Mesendoderm (in vitro differentiated cells): ENCODE measurements at regions not wholly inside any gene's neighbourhood (a gene's known extent, or its start where the extent isn't known, plus 50 kb on each side); places are given as distances from the start of the nearest gene placed in this dataset.

Experiments
- DNase-seq: peaks from one replicate; pipeline ENCODE4 v3.0.0; 2013
- H2AK5ac ChIP-seq: 2 replicates; pipeline ENCODE4 v1.6.1; 2013; ENCODE audit warnings: low read length, inconsistent platforms
- H2BK120ac ChIP-seq: 2 replicates; pipeline ENCODE4 v1.6.1; 2013; ENCODE audit warnings: low read depth, mild to moderate bottlenecking, low read length, moderate library complexity, mixed read lengths
- H2BK15ac ChIP-seq: replicated peaks from 2 replicates; pipeline ENCODE4 v1.6.1; 2013; ENCODE audit warnings: low read depth, mild to moderate bottlenecking, moderate library complexity
- H2BK5ac ChIP-seq: 2 replicates; pipeline ENCODE4 v1.6.1; 2013; ENCODE audit warnings: low read length, inconsistent platforms
- H3K18ac ChIP-seq: 2 replicates; pipeline ENCODE4 v1.6.1; 2013; ENCODE audit warnings: mild to moderate bottlenecking, low read length, mixed read lengths
- H3K23ac ChIP-seq: one replicate; pipeline ENCODE4 v1.6.1; 2013; ENCODE audit warnings: low read length
- H3K27ac ChIP-seq: 2 replicates; pipeline ENCODE4 v1.5.1; 2013; ENCODE audit warnings: low read depth, mild to moderate bottlenecking, inconsistent platforms, low read length, moderate library complexity
- H3K27me3 ChIP-seq: 2 replicates; pipeline ENCODE4 v1.6.1; 2013; ENCODE audit warnings: low read length, control low read depth, mild to moderate bottlenecking, inconsistent platforms; ENCODE audit not compliant: insufficient read depth, poor library complexity
- H3K36me3 ChIP-seq: 2 replicates; pipeline ENCODE4 v1.6.1; 2013; ENCODE audit warnings: low read length, inconsistent platforms; ENCODE audit not compliant: control insufficient read depth, insufficient read depth
- H3K4ac ChIP-seq: one replicate; pipeline ENCODE4 v1.6.1; 2013; ENCODE audit warnings: low read depth, mild to moderate bottlenecking, low read length, moderate library complexity
- H3K4me1 ChIP-seq: 2 replicates; pipeline ENCODE4 v1.6.1; 2013; ENCODE audit warnings: low read depth, low read length, inconsistent platforms; ENCODE audit not compliant: control insufficient read depth
- H3K4me2 ChIP-seq: 2 replicates; pipeline ENCODE4 v1.6.1; 2013; ENCODE audit warnings: low read length
- H3K4me3 ChIP-seq: 2 replicates; pipeline ENCODE4 v1.5.1; 2013; ENCODE audit warnings: mild to moderate bottlenecking, low read length
- H3K56ac ChIP-seq: one replicate; pipeline ENCODE4 v1.6.1; 2013; ENCODE audit warnings: low read length
- H3K79me1 ChIP-seq: 2 replicates; pipeline ENCODE4 v1.6.1; 2013; ENCODE audit warnings: low read length, inconsistent platforms
- H3K79me2 ChIP-seq: 2 replicates; pipeline ENCODE4 v1.6.1; 2013; ENCODE audit warnings: mild to moderate bottlenecking, low read length; ENCODE audit not compliant: control insufficient read depth, insufficient read depth
- H3K9ac ChIP-seq: 2 replicates; pipeline ENCODE4 v1.6.1; 2013; ENCODE audit warnings: low read length, inconsistent platforms
- H4K5ac ChIP-seq: one replicate; pipeline ENCODE4 v1.6.1; 2013; ENCODE audit warnings: low read length
- H4K8ac ChIP-seq: one replicate; pipeline ENCODE4 v1.6.1; 2013; ENCODE audit warnings: low read depth, mild to moderate bottlenecking, control low read depth, low read length, moderate library complexity
- WGBS: extraction: QIAGEN DNeasy Blood & Tissue Kit; methylation state at CpG from one replicate; pipeline ENCODE4 v1.1.7; 2013; ENCODE audit warnings: low lambda C conversion rate, missing lambda C conversion rate; ENCODE audit not compliant: insufficient coverage; ENCODE audit errors: extremely low coverage; 5-methylcytosine and 5-hydroxymethylcytosine counted together

DNA sequence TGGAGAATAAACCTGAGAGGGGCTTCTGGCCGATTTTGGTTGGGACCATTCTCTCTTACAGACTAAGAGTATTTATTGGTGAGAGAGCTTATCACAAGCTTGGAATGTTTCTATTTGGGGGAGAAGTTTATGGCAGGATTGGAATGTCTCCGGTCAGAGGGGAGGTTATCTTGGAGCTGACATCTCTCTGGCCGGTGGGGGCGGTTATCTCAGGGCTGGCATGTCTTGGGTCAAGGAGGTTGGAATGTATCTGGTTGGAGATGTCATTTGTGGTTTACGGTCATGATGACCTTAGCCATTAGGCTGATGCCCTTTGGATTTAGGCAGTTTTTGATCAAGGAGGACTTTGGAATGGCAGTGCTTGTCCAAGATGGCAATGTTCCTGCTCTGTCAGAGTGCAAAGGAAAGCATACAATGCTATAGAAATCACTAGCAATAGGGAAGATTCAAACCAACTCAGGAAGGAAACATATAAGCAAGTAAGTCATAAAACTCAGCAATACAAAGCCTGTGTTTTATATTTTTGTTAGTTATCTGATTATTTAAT, 362.4 kb upstream of the LRATD1 start:
- no peak overlapping the region for H3K4ac ChIP-seq
- no peak overlapping the region for H2BK15ac ChIP-seq
- no peak overlapping the region for H3K27ac ChIP-seq
- no peak overlapping the region for H2BK120ac ChIP-seq
- H3K56ac ChIP-seq, result no peak overlapping the region
- no peak overlapping the region for H2BK5ac ChIP-seq
- H3K79me2 ChIP-seq, result no peaks in the 10 kb centered on the region
- no peak overlapping the region for H3K9ac ChIP-seq
- no peak overlapping the region for H3K4me2 ChIP-seq
- no peak overlapping the region for H4K5ac ChIP-seq
- no peak overlapping the region for H2AK5ac ChIP-seq
- no peak for DNase-seq
- no peaks in the 10 kb centered on the region for H3K4me1 ChIP-seq
- no peaks in the 10 kb centered on the region for H3K36me3 ChIP-seq
- WGBS, result no CpG with 5 or more reads among the region's 5 CpGs
- no peak overlapping the region for H3K18ac ChIP-seq
- no peaks in the 10 kb centered on the region for H3K27me3 ChIP-seq
- no peak overlapping the region for H3K4me3 ChIP-seq
- H4K8ac ChIP-seq, result no peak overlapping the region
- H3K23ac ChIP-seq, result no peak overlapping the region
- no peaks in the 10 kb centered on the region for H3K79me1 ChIP-seq

- H3K27ac ChIP-seq, result no peak overlapping the region
- H3K27me3 ChIP-seq, result no peaks in the 10 kb centered on the region
- H2AK5ac ChIP-seq, result no peak overlapping the region
- no peak for DNase-seq
- no peaks in the 10 kb centered on the region for H3K4me1 ChIP-seq
- H3K9ac ChIP-seq, result no peak overlapping the region
- no peak overlapping the region for H3K4me2 ChIP-seq
- no peak overlapping the region for H3K18ac ChIP-seq
- no peak overlapping the region for H4K5ac ChIP-seq
- H3K56ac ChIP-seq, result no peak overlapping the region
- H3K4me3 ChIP-seq, result no peak overlapping the region
- H3K23ac ChIP-seq, result no peak overlapping the region
- no peaks in the 10 kb centered on the region for H3K36me3 ChIP-seq
- H2BK5ac ChIP-seq, result no peak overlapping the region
- no CpG with 5 or more reads among the region's 4 CpGs for WGBS
- no peak overlapping the region for H2BK15ac ChIP-seq
- H4K8ac ChIP-seq, result no peak overlapping the region
- H3K4ac ChIP-seq, result no peak overlapping the region
- H3K79me2 ChIP-seq, result no peaks in the 10 kb centered on the region
- H2BK120ac ChIP-seq, result no peak overlapping the region
- no peaks in the 10 kb centered on the region for H3K79me1 ChIP-seq
These were observed 360.0 kb upstream of the LRATD1 start for GRCh38 chr2:14272396-14273075.

DNA sequence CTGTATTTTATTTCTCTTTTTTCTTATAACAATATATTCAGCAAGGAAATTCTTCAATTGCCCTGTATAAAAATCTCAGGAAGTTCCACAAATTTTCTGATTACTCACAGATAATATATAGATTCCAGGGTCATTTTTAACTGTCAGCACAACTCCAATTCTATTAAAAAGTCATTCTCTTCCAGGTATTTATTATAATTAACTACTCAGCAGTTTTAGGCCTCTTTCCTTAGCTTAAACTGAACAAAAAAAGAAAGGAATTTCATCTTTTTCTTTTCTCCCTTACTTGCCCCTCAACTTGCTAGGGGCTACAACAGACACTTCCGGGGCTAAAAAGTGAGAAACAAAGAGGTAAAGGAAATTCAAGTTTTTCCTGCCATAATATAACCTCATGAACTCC, 358.9 kb upstream of the LRATD1 start:
- no peak overlapping the region for H3K4ac ChIP-seq
- H3K4me2 ChIP-seq, result no peak overlapping the region
- no peak overlapping the region for H3K56ac ChIP-seq
- H3K79me1 ChIP-seq, result no peaks in the 10 kb centered on the region
- H3K36me3 ChIP-seq, result no peaks in the 10 kb centered on the region
- no peaks in the 10 kb centered on the region for H3K27me3 ChIP-seq
- H3K27ac ChIP-seq, result no peak overlapping the region
- DNase-seq, result no peak
- no peak overlapping the region for H4K5ac ChIP-seq
- H2BK120ac ChIP-seq, result no peak overlapping the region
- no peak overlapping the region for H2BK15ac ChIP-seq
- no peak overlapping the region for H4K8ac ChIP-seq
- H3K23ac ChIP-seq, result no peak overlapping the region
- no peaks in the 10 kb centered on the region for H3K79me2 ChIP-seq
- no peak overlapping the region for H3K18ac ChIP-seq
- H3K9ac ChIP-seq, result no peak overlapping the region
- no peak overlapping the region for H2AK5ac ChIP-seq
- H3K4me1 ChIP-seq, result no peaks in the 10 kb centered on the region
- H3K4me3 ChIP-seq, result no peak overlapping the region
- no CpG with 5 or more reads among the region's 1 CpG for WGBS
- no peak overlapping the region for H2BK5ac ChIP-seq

GRCh38 chr2:14284244-14284643, 348.3 kb upstream of the LRATD1 start:
- Histone ChIP-seq H3K79me2 (no peaks in the 10 kb centered on the region), H3K27me3 (no peaks in the 10 kb centered on the region), H3K23ac (no peak overlapping the region), H3K27ac (no peak overlapping the region), H2BK5ac (no peak overlapping the region), H2BK15ac (no peak overlapping the region), H3K36me3 (no peaks in the 10 kb centered on the region), H4K5ac (no peak overlapping the region), H3K18ac (no peak overlapping the region), H3K4me3 (no peak overlapping the region), H2BK120ac (no peak overlapping the region), H2AK5ac (no peak overlapping the region), H3K4me2 (no peak overlapping the region), H3K4ac (no peak overlapping the region), H3K56ac (no peak overlapping the region), H3K79me1 (no peaks in the 10 kb centered on the region), H3K9ac (no peak overlapping the region), H4K8ac (no peak overlapping the region), H3K4me1 (no peaks in the 10 kb centered on the region)
- DNase-seq, result no peak

- Histone ChIP-seq H3K79me1 (no peaks in the 10 kb centered on the region), H4K5ac (no peak overlapping the region), H3K18ac (no peak overlapping the region), H3K9ac (no peak overlapping the region), H2AK5ac (no peak overlapping the region), H3K4ac (no peak overlapping the region), H3K4me2 (no peak overlapping the region), H3K56ac (no peak overlapping the region), H2BK120ac (no peak overlapping the region), H3K79me2 (no peaks in the 10 kb centered on the region), H3K4me1 (no peaks in the 10 kb centered on the region), H4K8ac (no peak overlapping the region), H3K4me3 (no peak overlapping the region), H3K36me3 (no peaks in the 10 kb centered on the region), H2BK15ac (no peak overlapping the region), H2BK5ac (no peak overlapping the region), H3K27ac (no peak overlapping the region), H3K23ac (no peak overlapping the region), H3K27me3 (no peaks in the 10 kb centered on the region)
- no CpG with 5 or more reads among the region's 1 CpG for WGBS
- DNase-seq, result no peak
These were observed 346.7 kb upstream of the LRATD1 start for GRCh38 chr2:14285812-14286211.

DNA sequence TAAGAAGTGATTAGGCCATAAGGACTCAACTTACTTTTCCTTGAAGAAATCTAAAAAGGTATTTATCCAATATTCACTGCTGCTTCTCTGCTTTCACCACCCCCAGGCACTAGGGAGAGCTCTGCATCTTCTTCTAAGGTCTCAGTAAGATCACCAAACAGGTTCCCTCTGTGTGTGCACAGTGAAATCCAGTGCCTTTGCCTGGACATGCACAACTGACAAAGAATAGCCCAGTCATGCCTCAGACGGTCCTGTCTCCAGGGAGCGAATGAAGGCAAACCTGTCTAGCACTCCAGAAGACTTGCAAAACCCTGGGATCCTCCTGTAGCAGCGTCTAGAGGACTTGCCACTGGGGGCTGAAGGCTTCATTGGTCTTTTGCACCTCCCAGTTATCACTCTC, 344.5 kb upstream of the LRATD1 start:
- no peak overlapping the region for H3K4me2 ChIP-seq
- peak; percentile 9 for DNase-seq
- no peaks in the 10 kb centered on the region for H3K27me3 ChIP-seq
- H3K56ac ChIP-seq, result no peak overlapping the region
- H2BK120ac ChIP-seq, result no peak overlapping the region
- H3K79me1 ChIP-seq, result no peaks in the 10 kb centered on the region
- no peak overlapping the region for H2BK5ac ChIP-seq
- no peak overlapping the region for H2AK5ac ChIP-seq
- no peaks in the 10 kb centered on the region for H3K79me2 ChIP-seq
- H3K36me3 ChIP-seq, result no peaks in the 10 kb centered on the region
- H3K4me3 ChIP-seq, result no peak overlapping the region
- H3K18ac ChIP-seq, result no peak overlapping the region
- WGBS, result no CpG with 5 or more reads among the region's 3 CpGs
- H3K4me1 ChIP-seq, result no peaks in the 10 kb centered on the region
- no peak overlapping the region for H3K23ac ChIP-seq
- no peak overlapping the region for H3K27ac ChIP-seq
- no peak overlapping the region for H4K8ac ChIP-seq
- H3K9ac ChIP-seq, result no peak overlapping the region
- H2BK15ac ChIP-seq, result no peak overlapping the region
- no peak overlapping the region for H4K5ac ChIP-seq
- no peak overlapping the region for H3K4ac ChIP-seq
